GM19043 (cell line): ENCODE measurements at regions not wholly inside any gene's neighbourhood (a gene's known extent, or its start where the extent isn't known, plus 50 kb on each side); places are given as distances from the start of the nearest gene placed in this dataset.

Source experiments
- ATAC-seq: cut with Tn5 transposase; IDR thresholded peaks from one replicate; pipeline ENCODE4 v1.9.1; 2021; ENCODE audit warnings: low read depth; ENCODE audit not compliant: unreplicated experiment

- ATAC-seq: no peak
Measured at GRCh38 chr6:98254624-98255023, 579.8 kb upstream of the POU3F2 start.

- ATAC-seq: no peak
Measured at GRCh38 chr6:98260382-98260781, 574.0 kb upstream of the POU3F2 start.

- no peak for ATAC-seq
Measured at GRCh38 chr6:98272060-98272459, 562.3 kb upstream of the POU3F2 start.

- ATAC-seq: no peak
Measured at GRCh38 chr6:98274691-98275090, 559.7 kb upstream of the POU3F2 start.

- no peak for ATAC-seq
Measured at GRCh38 chr6:98280492-98280891, 553.9 kb upstream of the POU3F2 start.

- no peak for ATAC-seq
Measured at GRCh38 chr6:98286620-98287019, 547.8 kb upstream of the POU3F2 start.

- ATAC-seq: no peak
Measured at GRCh38 chr6:98287876-98288275, 546.5 kb upstream of the POU3F2 start.

GRCh38 chr6:98292810-98293209 is 541.6 kb upstream of the POU3F2 start:
- ATAC-seq: no peak

- no peak for ATAC-seq
Measured at GRCh38 chr6:98295515-98296175, 538.7 kb upstream of the POU3F2 start.

- no peak for ATAC-seq
Measured at GRCh38 chr6:98308564-98308963, 525.8 kb upstream of the POU3F2 start.

- no peak for ATAC-seq
Measured at GRCh38 chr6:98310443-98310842, 523.9 kb upstream of the POU3F2 start.

- ATAC-seq: no peak
Measured at GRCh38 chr6:98323605-98324004, 510.8 kb upstream of the POU3F2 start.

- no peak for ATAC-seq
Measured at GRCh38 chr6:98324446-98324845, 509.9 kb upstream of the POU3F2 start.

GRCh38 chr6:98325366-98325765 is 509.0 kb upstream of the POU3F2 start:
- no peak for ATAC-seq

- no peak for ATAC-seq
Measured at GRCh38 chr6:98333273-98333672, 501.1 kb upstream of the POU3F2 start.

- ATAC-seq: no peak
Measured at GRCh38 chr6:98335594-98335993, 498.8 kb upstream of the POU3F2 start.

- ATAC-seq: no peak
Measured at GRCh38 chr6:98339506-98339905, 494.9 kb upstream of the POU3F2 start.

GRCh38 chr6:98343004-98343403 is 491.4 kb upstream of the POU3F2 start:
- ATAC-seq: no peak

GRCh38 chr6:98343797-98344196 is 490.6 kb upstream of the POU3F2 start:
- ATAC-seq: no peak

GRCh38 chr6:98352348-98352747 is 482.0 kb upstream of the POU3F2 start:
- no peak for ATAC-seq

- ATAC-seq: no peak
Measured at GRCh38 chr6:98358173-98358572, 476.2 kb upstream of the POU3F2 start.

GRCh38 chr6:98366371-98366770 is 468.0 kb upstream of the POU3F2 start:
- no peak for ATAC-seq

- no peak for ATAC-seq
Measured at GRCh38 chr6:98380589-98380988, 453.8 kb upstream of the POU3F2 start.
